GM18867 (cell line): ENCODE measurements at regions not wholly inside any gene's neighbourhood (a gene's known extent, or its start where the extent isn't known, plus 50 kb on each side); places are given as distances from the start of the nearest gene placed in this dataset.

Experiments
- ATAC-seq: cut with Tn5 transposase; IDR thresholded peaks from one replicate; pipeline ENCODE4 v1.9.1; 2021; ENCODE audit warnings: mild to moderate bottlenecking, moderate library complexity; ENCODE audit not compliant: unreplicated experiment

DNA sequence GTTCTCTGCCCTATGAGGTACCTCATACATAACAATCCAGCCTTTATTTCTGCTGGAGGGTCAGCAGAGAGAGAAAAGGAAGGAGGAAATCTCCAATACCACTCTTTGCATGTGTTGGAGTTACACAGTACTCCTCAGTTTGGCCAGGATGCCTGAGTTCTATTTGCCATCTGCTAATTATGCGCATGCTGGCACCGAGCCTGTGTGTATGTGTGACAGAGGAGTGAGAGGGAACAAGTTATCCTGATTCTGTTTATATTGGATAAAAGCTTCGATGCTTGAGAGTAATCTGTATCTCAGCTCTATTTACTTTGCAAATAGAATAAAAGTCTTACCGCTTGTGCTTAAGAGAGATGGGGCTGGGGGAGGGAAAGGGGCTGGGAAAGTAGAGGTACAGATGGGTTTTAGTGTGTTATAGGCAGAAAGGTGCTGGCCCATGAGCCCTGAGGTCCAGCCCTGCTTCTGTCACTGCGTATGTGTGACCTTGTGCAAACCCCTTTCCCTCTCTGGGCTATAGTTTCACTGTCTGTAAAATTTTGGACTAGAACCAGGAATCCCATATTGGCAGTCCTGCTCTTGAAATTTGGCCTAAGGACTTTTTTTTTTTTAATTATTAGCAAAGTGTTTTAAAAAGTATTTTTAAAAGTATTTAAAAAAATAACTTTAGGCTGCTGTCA is 54.5 kb upstream of the PLXNA2 start:
- ATAC-seq: no peak

- no peak for ATAC-seq
Observed at GRCh38 chr1:208300084-208300770, 56.0 kb upstream of the PLXNA2 start.

- ATAC-seq: no peak
Observed at GRCh38 chr1:208302699-208303238, 58.6 kb upstream of the PLXNA2 start.

DNA sequence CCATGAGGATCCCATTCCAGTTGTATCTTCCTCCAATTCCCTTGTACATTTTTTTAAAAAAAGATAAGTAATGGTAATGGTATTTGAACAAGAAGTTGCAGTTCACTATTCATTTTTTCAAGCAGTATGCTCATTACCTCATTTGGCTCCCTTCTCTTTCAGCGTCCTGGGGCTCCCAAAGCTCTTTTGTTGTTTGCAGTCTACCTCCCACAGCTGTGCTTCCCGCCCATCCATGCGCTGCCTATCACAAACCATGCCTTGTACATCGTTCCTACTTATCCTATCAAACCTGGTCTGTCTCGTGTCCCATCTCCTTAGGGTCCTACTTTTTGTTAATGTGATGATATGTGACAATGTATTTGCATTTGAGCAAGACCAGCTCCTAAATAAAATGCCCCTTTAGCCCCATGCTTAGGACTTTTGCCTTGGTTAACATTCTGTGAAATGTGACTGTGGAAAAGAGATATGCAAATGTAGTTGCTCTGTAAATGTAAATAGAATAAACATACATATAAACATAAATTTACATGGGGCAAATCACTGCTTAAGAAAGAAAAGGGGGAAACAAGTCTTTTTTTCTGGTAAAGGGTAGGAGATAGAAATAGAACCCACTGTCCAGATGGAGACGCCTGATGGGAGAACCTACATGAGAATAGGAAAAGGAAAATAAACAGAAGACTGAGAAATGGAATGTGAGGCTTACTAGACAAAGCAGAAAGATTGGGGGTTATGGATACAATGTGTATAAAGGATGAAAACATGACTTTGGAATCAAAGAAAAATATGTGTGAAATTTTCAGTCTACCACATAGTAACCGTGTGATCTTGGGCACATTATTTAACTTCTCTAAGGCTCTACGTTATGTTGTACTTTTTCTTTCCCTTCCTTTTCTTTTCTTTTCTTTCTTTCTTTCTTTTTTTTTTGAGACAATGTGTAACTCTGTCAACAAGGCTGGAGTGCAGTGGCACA is 59.8 kb upstream of the PLXNA2 start:
- no peak for ATAC-seq

GRCh38 chr1:208308221-208308620 is 64.0 kb upstream of the PLXNA2 start:
- ATAC-seq: no peak

DNA sequence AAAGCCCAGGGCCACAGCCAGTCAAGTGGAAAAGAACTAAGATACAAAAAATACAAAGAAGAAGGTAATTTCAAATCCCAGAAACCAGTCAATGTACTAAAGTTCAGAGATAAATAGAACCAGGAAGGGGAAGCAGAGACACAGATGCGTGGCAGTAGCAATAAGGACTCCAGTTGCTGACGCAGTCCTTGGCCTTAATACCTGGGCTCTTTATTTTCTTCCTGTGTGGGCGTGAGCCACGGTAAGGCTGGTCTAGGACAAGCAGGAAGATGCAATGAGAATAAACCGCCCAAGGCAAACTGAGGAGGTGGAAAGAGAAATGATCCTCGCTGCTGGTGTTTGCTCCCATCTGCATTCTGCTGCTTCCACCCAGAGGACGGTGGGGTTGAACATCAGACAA is 65.6 kb upstream of the PLXNA2 start:
- ATAC-seq: no peak

DNA sequence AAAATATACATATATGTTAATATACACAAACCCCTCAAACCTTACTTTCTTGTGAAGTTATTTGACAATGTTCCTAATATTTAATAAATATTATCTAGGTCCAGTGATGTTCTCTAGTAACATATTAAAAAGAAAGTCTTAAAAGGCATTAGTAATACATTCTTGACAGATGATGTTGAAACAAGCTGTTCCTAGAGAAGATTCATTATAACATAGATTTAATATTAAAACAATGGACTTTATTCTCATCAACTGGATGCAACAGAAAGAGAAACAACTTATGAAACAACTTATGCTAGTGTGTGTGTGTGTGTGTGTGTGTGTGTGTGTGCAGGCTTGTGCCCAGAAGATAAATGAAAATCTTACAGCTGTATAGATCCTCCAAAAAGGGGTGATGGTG is 68.5 kb upstream of the PLXNA2 start:
- no peak for ATAC-seq

DNA sequence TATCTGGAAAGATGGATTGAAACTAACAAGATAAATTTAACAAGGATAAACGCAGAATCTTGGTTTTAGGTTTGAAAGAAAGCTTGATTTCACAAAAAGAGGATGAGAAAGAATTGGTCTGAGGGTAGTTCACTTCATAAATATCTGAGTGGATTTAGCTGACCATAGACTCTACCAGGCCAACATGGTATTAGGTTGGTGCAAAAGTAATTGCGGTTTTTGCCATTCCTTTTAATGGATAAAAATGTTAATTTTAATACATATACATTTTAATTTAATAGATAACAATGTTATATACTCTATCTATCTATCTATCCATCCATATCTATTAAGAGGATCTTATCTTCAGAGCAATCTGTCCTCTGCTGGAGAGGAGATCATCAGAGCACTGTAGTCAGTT is 70.2 kb upstream of the PLXNA2 start:
- ATAC-seq: no peak

DNA sequence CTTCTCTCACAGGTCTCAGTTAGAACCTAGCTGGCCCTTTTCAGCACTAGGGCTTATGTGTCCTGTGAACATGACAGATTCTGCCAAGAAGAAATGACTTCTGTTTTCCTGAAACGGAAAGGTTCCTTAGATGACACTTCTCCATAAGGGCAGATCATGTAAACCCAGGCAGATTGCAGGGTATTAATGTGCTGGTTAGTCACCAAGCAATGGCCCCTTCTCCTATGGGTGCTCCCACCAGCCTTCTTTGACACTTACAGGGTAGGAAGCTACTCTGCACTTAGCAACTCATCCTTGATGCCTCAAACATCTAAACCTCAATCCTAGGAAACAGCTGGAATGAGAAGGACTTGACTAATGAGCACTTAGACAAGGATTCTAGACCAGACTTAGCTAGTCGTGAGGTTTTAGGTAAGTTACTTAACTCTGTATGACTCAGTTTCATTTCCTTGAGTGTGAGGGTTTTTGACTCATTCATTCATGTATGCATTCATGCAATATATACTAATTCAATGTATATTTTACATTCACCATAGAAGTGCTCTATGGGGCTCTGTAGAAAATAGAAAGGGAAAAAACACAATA is 74.1 kb upstream of the PLXNA2 start:
- ATAC-seq: no peak

- no peak for ATAC-seq
Observed at GRCh38 chr1:208324005-208324404, 79.8 kb upstream of the PLXNA2 start.

DNA sequence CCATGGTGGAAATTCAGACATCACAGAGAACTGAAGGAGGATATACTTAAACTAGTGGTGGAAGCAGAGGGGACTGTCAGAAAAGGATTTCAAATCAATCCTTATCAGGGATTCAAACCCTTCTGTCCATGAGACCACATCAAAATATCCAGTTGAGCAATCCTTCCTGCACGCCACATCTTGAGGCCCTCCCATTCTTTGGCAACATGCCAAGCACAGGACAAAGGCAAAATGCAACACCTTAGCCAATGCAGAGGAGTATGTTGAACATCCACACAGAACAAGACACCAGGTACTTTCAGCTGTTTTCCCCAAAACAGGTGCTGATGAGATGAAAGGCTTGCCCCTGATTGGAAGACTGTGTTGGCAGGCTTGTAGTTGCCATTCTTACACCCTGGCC is 81.8 kb upstream of the PLXNA2 start:
- no peak for ATAC-seq

- no peak for ATAC-seq
Observed at GRCh38 chr1:208329300-208329699, 85.1 kb upstream of the PLXNA2 start.

- no peak for ATAC-seq
Observed at GRCh38 chr1:208332036-208332773, 88.0 kb upstream of the PLXNA2 start.

GRCh38 chr1:208332774-208333126 is 88.6 kb upstream of the PLXNA2 start:
- ATAC-seq: no peak

GRCh38 chr1:208333676-208334075 is 89.5 kb upstream of the PLXNA2 start:
- no peak for ATAC-seq

DNA sequence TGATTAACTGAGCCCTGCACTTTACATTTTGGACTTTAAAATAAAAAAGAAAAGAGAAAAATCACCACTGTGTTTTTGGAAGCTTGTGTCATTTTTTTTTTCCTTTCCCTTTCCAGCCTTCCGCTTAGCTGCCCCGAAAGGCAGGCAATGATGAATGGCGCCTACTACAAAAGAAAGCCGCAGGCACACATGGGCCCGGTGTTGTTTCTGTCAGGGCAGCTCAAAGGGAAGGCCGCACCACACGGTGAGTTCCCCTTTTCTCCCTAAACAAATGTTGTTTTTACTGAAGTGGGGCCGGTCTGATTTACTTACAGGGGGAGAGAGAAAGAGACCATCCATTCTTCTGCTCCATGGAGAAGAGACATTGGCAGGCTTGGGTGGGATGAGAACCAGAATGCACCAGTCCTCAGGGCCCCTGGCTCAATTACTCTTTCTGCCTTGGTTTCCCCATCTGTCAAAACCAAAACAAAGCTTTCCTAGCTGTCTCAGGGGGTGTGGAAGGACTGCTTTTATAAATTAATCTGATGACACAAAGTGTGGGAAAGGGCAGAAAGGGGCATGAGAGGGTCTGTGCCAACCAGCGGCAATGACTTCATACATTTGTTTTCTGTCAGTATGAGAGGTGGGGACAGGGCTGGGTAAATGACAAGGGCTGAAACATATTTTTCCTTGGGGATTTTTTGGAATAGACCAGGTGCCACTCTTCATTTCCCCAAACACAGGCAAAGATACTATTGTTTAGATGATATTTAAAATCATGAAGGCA is 91.4 kb upstream of the PLXNA2 start:
- ATAC-seq: no peak

- no peak for ATAC-seq
Observed at GRCh38 chr1:208336137-208336518, 91.9 kb upstream of the PLXNA2 start.

- ATAC-seq: no peak
Observed at GRCh38 chr1:208339911-208340310, 95.7 kb upstream of the PLXNA2 start.

DNA sequence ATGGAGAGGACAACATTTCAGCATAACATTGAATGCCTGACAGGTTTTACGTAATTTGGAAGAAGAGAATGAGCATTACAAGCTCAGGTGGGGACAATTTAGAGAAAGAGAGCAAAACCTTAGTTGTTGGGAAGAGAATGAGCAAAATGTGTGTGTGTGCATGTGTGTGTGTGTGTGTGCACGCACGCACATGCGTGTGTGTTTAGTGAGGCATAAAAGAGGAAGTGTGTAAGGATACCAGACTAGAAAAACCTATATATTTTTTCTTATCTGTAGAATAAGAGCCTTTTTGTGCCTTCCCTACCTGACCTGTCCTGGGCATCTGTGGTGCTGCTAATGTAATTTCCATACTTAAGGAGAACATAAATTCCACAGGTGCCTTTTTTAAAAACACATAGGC is 99.0 kb upstream of the PLXNA2 start:
- ATAC-seq: no peak
